WI38 (cell line): ENCODE measurements at regions not wholly inside any gene's neighbourhood (a gene's known extent, or its start where the extent isn't known, plus 50 kb on each side); places are given as distances from the start of the nearest gene placed in this dataset.
A peak's percentile ranks its signal among the peaks of the same experiment; 100 is the strongest.

Experiments used
- H3K4me3 ChIP-seq: 2 replicates; pipeline ENCODE4 v1.5.1; 2011; ENCODE audit warnings: low read depth, mild to moderate bottlenecking, control low read depth, low read length
- CTCF ChIP-seq: IDR thresholded peaks from 2 replicates; pipeline ENCODE4 v1.5.1; 2012; ENCODE audit warnings: low read depth, mild to moderate bottlenecking, control low read depth, low read length

GRCh38 chr5:107801061-107801460, 130.3 kb upstream of the EFNA5 start:
- no peak for TF ChIP-seq CTCF
- H3K4me3 ChIP-seq, result no peak overlapping the region

DNA sequence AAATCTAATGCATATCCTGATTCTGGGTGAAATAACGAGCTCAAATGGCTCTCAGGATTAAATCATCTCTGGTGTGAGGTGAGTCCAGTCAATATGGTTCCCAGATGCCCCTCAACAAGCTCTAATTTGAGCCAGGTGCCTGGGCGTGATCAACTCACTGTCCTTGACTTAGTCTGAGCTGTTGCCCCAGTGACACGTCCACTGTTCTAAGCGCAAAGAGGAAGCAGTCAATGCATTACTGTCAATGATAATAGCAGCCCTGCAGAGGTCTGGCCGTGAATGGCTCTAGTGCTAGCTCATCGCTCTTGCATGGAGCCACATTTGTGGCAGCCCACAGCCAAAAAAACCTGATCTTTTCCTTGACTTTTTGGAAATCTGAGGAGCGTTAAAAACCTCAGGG, 128.6 kb upstream of the EFNA5 start:
- no peak for TF ChIP-seq CTCF
- H3K4me3 ChIP-seq, result no peak overlapping the region

- H3K4me3 ChIP-seq, result no peak overlapping the region
- peak; percentile 14; the same call in 1 of the 2 replicates for TF ChIP-seq CTCF
Observed at GRCh38 chr5:107796797-107797196, 126.1 kb upstream of the EFNA5 start.

GRCh38 chr5:107794741-107795140, 124.0 kb upstream of the EFNA5 start:
- no peak for TF ChIP-seq CTCF

GRCh38 chr5:107792940-107793339, 122.2 kb upstream of the EFNA5 start:
- H3K4me3 ChIP-seq, result no peak overlapping the region
- TF ChIP-seq CTCF, result no peak

More at GRCh38 chr5:107794741-107795140, 124.0 kb upstream of the EFNA5 start:
- no peak overlapping the region for H3K4me3 ChIP-seq

- no peak for TF ChIP-seq CTCF
Observed at GRCh38 chr5:107790671-107791070, 119.9 kb upstream of the EFNA5 start.

GRCh38 chr5:107786424-107786823, 115.7 kb upstream of the EFNA5 start:
- TF ChIP-seq CTCF, result no peak
- no peak overlapping the region for H3K4me3 ChIP-seq

More at GRCh38 chr5:107790671-107791070, 119.9 kb upstream of the EFNA5 start:
- no peak overlapping the region for H3K4me3 ChIP-seq
